Heart left ventricle (tissue), 13 donors: ENCODE measurements at regions not wholly inside any gene's neighbourhood (a gene's known extent, or its start where the extent isn't known, plus 50 kb on each side); places are given as distances from the start of the nearest gene placed in this dataset.

Experiments
- CTCF ChIP-seq, 12 donors: fragments of 200-600 bp; sonication (generic) in 4 of 12; IDR thresholded peaks; one replicate each; pipeline versions ENCODE4 v1.5.0 to v1.8.0; 2018 to 2022; ENCODE audit warnings: antibody characterized with exemption in 12 of 12, mild to moderate bottlenecking in 5 of 12
- POLR2A ChIP-seq, 2 donors: fragments of 450-650 bp; IDR thresholded peaks; one replicate each; pipeline ENCODE4 v1.6.1; 2017; ENCODE audit warnings: antibody characterized with exemption in 2 of 2, mild to moderate bottlenecking in 2 of 2, moderate library complexity in 2 of 2
- donor health status: ischemic (EF 13 %, LVEDD 7.1; RV severe dilation, severe dysfunction).
- donor health status: DM: no; HTN: yes; CAD: no.
- donor health status: DM: no; HTN: no; CAD: no.
- donor health status: ischemic (EF 25% LVEDD 6.9; RV normal size, moderate dysfunction).
- donor health status: ischemic (EF 25% LVEDD 5.7; RV mildly dilated, moderate dysfunction).
- donor health status: ischemic (EF 35%, LVEDD 5.7; RV mildly dilated, moderate dysfunction).
- donor health status: nonischemic (EF 11% LVEDD 7.7; RV severe dilation, severe dysfunction).
- donor health status: DM: yes; HTN: yes; CAD: no.
- donor health status: PGD.
- donor health status: ischemic (EF 29% LVEDD 5.4; RV normal size, mild dysfunction).
- donor health status: nonischemic (EF 23%, LVEDD 6.1; RV moderate dilation, normal function).

DNA sequence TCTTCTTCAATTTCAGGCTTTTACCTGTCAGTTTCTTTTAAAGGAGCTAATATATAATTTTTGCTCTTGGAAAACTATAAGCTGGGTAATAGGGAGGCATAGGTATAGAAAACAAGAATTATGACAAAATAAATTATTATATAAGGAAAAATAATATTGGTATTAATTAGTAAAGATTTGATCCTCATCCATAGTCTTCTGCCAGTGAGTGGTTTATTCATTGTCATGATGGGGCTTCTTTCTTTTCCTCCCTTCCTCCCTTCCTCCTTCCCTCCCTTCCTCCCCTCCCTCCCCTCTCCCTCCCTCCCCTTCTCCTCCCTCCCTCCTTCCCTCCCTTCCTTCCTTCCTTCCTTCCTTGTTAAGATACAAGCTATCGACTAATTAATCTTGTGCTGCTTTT, 698.6 kb downstream of the SORCS3 start:
- no peak for TF ChIP-seq CTCF (IDR thresholded peaks at IDR 0.05)
- no peak for TF ChIP-seq POLR2A (IDR thresholded peaks at IDR 0.05)
